NCI-H446 (cell line): ENCODE measurements at regions not wholly inside any gene's neighbourhood (a gene's known extent, or its start where the extent isn't known, plus 50 kb on each side); places are given as distances from the start of the nearest gene placed in this dataset.
"Not testable (repeated sequence)": the region's sequence is repeated elsewhere in the genome, so short reads cannot be mapped to it uniquely, and the experiment has no call there.

Experiments used
- DNase-seq, 2 experiments: peaks; one replicate each; lab custom pipeline; 2025; lab: John Stamatoyannopoulos, UW

GRCh38 chr2:146412625-146413024 lies 1432.2 kb upstream of the ACVR2A start:
- no peak for DNase-seq

DNA sequence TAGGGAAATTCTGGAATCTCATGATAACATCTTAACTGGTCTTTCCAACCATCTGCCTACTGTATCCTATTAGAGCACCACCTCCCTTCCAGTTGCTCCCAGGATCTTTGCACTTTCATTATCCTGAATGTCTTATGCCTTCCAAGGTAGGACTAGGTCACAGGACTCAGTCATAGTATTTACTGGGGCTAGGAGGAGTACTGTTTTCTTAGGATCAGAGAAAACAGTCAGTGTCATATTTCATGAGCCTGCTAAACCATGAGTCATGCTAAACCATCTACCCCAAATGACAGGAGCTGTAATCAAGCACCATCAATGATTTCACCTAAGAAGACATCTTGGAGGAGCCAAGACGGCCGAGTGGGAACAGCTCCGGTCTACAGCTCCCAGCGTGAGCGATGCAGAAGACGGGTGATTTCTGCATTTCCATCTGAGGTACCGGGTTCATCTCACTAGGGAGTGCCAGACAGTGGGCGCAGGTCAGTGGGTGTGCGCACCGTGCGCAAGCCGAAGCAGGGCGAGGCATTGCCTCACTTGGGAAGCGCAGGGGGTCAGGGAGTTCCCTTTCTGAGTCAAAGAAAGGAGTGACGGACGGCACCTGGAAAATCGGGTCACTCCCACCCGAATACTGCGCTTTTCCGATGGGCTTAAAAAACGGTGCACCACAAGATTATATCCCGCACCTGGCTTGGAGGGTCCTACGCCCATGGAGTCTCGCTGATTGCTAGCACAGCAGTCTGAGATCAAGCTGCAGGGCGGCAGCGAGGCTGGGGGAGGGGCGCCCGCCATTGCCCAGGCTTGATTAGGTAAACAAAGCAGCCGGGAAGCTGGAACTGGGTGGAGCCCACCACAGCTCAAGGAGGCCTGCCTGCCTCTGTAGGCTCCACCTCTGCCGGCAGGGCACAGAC lies 1439.2 kb upstream of the ACVR2A start:
- not testable (repeated sequence) for DNase-seq

DNA sequence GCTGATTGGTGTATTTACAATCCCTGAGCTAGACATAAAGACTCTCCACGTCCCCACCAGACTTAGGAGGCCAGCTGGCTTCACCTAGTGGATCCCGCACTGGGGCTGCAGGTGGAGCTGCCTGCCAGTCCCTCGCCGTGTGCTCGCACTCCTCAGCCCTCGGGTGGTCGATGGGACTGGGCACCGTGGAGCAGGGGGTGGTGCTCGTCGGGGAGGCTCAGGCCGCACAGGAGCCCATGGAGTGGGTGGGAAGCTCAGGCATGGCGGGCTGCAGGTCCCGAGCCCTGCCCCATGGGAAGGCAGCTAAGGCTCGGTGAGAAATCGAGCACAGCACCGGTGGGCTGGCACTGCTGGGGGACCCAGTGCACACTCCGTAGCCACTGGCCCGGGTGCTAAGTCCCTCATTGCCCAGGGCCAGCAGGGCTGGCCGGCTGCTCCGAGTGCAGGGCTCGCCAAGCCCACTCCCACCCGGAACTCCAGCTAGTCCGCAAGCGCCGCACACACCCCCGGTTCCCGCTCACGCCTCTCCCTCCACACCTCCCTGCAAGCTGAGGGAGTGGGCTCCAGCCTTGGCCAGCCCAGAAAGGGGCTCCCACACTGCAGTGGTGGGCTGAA lies 1441.2 kb upstream of the ACVR2A start:
- not testable (repeated sequence) for DNase-seq

DNA sequence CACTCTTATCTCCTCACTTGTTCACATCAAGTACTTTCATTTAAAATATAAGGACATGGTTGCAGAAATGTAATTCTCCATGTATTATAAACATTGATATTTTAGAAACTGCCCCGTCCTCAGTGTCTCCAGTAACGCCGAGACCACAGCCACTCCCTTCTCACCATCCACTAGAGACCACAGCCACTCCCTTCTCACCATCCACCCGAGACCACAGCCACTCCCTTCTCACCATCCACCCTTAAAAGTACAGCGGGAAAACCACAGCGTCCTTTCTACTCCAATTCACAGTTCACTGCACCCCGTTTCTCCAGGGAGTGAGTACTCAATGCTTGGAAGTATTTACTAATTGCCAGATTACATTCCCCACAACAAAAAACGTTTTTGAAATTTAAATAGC lies 1452.2 kb upstream of the ACVR2A start:
- no peak for DNase-seq

DNA sequence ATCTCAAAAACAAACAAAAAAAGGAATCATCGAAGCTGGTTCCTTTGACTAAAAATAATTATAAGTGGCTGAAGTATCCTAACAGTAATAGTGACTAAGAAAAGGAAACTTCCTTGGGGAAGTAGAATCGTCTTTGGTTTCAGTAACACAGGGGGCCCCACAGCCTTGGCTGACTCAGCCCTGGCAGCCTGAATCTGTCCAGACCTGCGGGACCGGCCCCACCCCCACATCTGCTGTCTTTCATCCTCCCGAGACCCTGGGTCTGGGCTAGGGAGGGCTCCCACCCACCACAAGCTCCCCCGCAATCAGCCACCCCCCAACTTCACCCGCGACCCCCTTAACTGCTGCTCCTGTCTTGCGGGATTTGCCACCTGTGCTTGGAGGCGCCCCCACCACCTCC lies 1452.6 kb upstream of the ACVR2A start:
- DNase-seq, result no peak

DNA sequence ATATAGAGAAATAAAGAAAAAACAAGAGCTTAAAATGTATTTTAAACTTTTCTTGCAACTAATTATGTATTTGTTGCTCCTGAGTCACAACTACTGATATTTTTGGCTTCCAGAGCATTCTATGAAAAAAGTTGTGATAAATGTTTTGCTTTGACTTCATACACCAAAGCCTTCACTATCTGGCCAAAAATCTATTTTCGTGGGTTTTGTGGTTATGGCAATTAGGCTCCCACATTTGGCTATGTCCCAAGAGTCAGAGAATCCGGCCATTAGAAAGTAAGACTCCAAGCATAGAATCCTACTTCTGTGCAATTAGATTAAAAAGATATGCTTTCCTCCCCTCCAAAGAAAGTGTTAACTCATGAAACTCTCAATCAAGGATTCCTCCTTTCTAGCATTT lies 1456.1 kb upstream of the ACVR2A start:
- DNase-seq, result no peak

GRCh38 chr2:146386096-146386495 lies 1458.7 kb upstream of the ACVR2A start:
- no peak for DNase-seq

GRCh38 chr2:146385031-146385430 lies 1459.8 kb upstream of the ACVR2A start:
- DNase-seq, result no peak

DNA sequence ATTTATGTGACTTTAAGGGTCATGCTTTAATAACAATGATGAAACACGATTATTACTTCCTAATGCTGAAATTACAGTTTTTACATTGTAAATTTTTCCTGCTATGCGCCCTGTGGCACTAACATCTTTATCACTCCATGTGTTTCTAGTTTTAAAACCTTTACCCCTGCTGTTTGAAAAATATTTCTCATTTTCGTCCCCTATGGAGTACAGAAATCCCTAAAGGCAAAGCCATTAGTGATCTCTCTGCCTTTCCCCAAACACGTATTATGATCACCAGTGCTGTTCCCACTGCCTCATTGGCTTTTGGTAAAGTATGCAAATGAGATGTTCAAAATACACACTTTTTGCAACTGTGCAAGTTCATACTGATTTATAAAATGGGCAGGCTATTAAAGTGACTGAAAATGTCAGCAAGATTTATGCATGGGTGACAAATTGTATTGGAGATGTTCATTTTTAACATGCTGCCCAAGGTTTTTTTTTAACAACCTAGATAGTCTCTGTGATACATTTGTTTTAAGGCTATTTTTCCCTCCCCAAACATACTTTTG lies 1468.2 kb upstream of the ACVR2A start:
- DNase-seq, result no peak

DNA sequence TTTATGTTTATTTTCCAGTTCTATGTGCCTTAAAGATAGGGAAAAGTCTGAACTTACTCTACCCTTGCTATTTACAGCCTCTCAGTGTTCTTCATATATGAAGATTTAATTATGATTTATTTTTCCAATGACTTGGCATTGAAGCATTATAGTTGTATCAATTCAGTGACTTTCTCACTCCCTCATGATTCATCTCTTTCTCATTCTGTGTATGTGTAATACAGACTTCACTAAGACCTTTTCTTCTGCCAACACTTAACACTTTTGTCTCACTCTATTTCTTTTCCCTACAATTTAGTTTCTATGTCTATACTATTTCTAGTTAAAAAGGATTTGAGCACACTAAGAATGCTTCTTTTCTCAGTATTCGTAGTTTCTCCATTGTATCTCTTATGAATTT lies 1470.3 kb upstream of the ACVR2A start:
- DNase-seq, result no peak

- DNase-seq, result not testable (repeated sequence)
Observed at GRCh38 chr2:146371364-146371763, 1473.5 kb upstream of the ACVR2A start.

DNA sequence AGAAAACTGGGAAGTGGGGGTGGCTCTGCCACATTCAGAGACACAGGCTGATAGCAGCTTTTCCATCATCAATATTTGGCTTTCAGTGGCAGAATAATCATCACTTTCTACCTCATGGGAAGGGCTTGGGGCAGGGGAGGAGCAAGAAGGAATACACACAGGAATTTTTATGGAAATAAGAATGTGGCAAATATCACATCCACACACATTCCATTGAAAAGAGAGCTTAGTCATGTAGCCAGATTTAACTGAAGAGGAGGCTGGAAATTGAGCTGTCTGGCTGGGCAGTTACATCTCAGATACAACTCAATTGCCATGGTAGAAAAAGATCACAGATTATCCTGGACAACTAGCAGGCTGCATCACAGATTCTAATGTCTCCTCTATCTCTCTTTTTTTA lies 1474.0 kb upstream of the ACVR2A start:
- no peak for DNase-seq

GRCh38 chr2:146366276-146366675 lies 1478.6 kb upstream of the ACVR2A start:
- no peak for DNase-seq

- DNase-seq, result no peak
Observed at GRCh38 chr2:146365041-146365440, 1479.8 kb upstream of the ACVR2A start.

DNA sequence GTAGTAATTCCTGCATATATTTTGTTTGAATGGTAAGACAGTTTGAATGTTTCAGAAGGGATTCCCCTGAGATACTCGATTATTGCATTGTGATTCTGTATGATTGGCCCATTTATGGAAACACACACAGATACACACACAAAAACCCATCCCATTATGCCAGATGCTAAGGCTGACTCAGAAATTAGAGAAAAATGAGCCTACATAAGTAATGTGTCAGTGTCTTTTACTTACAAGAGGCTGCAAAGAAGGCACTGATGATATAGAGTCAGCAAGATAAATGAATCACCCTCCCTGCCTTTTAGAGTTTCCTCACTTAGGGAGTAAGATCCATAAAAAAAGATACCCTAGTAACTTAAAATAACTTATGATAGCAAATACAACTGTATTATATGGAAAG lies 1481.1 kb upstream of the ACVR2A start:
- DNase-seq, result no peak

DNA sequence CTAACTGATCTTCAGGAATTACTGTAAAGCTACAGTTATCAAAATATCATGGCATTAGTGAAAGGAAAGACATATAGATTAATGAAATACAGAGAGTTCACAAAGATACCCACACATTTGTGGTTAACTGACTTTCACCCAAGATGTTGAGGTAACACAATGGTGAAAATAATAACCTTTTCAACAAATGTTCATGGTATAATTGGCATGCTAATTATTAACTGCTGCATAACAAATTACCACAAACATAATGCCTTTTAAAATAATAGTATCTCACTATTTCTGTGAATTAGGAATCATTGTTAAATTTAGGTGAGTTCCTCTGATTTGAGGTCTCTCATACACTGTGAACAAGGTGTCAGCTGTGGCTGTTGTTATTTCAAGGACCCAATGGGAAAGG lies 1493.1 kb upstream of the ACVR2A start:
- DNase-seq, result no peak

- DNase-seq, result no peak
Observed at GRCh38 chr2:146349334-146349733, 1495.5 kb upstream of the ACVR2A start.

DNA sequence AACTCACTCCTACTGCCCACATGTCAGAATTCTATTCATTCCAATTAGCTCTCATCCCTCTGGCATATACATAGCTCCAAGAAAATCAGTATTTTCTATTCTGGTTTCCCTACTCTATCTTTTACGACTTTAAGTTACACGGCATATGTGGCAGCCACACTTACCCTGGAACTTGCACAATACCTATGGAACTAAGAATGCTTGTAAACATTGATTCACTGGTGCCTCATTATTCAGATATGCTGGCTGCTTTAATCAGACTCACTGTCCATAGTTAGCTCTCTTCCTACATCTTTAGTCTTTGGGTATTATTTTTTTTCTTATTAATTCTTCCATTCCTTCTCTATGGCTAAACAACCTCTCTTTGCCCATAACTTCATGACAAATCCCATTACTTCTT lies 1519.9 kb upstream of the ACVR2A start:
- no peak for DNase-seq

- DNase-seq, result no peak
Observed at GRCh38 chr2:146323564-146323963, 1521.3 kb upstream of the ACVR2A start.

- no peak for DNase-seq
Observed at GRCh38 chr2:146321175-146321574, 1523.7 kb upstream of the ACVR2A start.

DNA sequence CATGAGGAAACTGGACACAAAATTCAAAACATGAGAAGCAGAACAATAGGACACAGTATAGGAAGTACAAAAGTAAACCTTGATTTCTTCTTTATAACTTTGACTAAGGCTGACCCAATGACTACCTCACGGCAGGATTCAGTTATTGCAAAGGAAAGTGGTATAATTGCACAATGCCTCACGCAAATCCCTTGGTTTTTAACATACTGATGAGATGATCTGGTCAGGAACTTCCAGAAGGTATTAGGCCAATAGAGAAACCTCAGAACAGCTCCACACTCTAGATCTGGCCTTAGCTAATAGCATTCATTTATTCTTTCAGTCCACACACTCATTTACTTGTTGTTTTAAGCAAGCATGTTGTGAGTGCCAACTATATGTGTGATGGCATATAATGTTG lies 1526.9 kb upstream of the ACVR2A start:
- no peak for DNase-seq

DNA sequence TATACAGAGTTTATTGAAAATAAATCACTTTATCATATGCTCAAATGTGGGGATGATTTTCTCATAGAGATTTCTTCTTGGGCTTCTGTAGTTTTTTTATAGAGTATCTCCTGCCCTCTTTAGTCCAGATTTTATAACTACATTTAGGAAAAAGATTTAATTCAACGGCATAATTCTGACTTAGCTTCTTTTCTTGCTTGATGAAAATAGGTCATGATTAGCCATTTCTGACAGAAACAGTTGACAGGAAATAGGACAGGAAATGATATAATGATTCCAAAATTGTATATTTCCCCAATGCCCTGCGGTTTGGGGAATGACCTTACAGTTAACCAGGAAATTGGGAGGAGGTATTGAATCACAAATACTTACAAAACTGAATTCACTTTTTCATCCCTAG lies 1531.9 kb upstream of the ACVR2A start:
- DNase-seq, result peak in 1 of 2 experiments; percentile 50

DNA sequence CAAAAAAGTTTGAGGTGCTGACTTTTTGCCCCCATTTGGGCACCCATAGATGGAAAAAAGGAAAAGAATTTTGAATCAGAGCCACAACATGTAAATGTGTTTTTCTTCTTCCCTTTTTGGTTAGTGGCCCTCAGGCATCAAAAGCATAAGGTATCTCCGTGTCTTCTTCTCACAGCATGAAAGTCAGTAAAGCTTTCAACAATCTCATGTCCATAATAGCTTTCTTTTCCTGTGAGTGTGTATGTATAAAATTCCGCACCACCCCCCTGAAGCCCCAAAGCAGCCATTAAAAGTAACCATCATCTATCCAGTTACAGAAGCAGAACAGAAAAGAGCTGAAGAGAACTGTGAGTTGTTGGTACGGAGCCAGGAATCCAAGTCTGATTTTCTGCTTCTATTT lies 1539.7 kb upstream of the ACVR2A start:
- DNase-seq, result no peak
